ENCODE measurements at regions not wholly inside any gene's neighbourhood (a gene's known extent, or its start where the extent isn't known, plus 50 kb on each side); places are given as distances from the start of the nearest gene placed in this dataset.
"Not testable (repeated sequence)": the region's sequence is repeated elsewhere in the genome, so short reads cannot be mapped to it uniquely, and the experiment has no call there.

DNA sequence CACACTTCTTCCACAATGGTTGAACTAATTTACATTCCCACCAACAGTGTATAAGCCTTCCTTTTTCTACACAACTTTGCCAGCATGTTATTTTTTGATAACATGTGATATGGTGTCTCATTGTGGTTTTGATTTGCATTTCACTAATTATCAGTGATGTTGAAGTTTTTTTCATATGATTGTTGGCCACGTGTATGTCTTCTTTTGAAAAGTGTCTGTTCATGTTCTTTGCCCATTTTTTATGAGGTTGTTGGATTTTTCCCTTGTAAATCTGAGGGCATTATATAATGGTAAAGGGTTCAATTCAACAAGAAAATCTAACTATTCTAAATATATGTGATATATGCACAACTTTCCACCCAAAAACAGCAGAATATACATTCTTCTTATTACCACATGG, 153.4 kb upstream of the POGK start:
- TF ChIP-seq, protein P1, sequence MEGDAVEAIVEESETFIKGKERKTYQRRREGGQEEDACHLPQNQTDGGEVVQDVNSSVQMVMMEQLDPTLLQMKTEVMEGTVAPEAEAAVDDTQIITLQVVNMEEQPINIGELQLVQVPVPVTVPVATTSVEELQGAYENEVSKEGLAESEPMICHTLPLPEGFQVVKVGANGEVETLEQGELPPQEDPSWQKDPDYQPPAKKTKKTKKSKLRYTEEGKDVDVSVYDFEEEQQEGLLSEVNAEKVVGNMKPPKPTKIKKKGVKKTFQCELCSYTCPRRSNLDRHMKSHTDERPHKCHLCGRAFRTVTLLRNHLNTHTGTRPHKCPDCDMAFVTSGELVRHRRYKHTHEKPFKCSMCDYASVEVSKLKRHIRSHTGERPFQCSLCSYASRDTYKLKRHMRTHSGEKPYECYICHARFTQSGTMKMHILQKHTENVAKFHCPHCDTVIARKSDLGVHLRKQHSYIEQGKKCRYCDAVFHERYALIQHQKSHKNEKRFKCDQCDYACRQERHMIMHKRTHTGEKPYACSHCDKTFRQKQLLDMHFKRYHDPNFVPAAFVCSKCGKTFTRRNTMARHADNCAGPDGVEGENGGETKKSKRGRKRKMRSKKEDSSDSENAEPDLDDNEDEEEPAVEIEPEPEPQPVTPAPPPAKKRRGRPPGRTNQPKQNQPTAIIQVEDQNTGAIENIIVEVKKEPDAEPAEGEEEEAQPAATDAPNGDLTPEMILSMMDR (IDR thresholded peaks at IDR 0.05 in 4 of 5, conservative IDR thresholded peaks at IDR 0.05 in 1 of 5): not testable (repeated sequence)
- not testable (repeated sequence) for TF ChIP-seq POLR2A (IDR thresholded peaks at IDR 0.05)

Data from gastrocnemius medialis (tissue), 4 donors.